GM10248 (cell line): ENCODE measurements at regions not wholly inside any gene's neighbourhood (a gene's known extent, or its start where the extent isn't known, plus 50 kb on each side); places are given as distances from the start of the nearest gene placed in this dataset.

Source experiments
- CTCF ChIA-PET: fragments of 300-600 bp; sonication (Branson Sonifier 250); formaldehyde crosslinking; extraction: SDS; loops from one replicate; lab custom pipeline; 2021; ENCODE audit warnings: antibody characterized with exemption; lab: Yijun Ruan, JAX
- POLR2A ChIA-PET: fragments of 350-650 bp; sonication (Branson Sonifier 250); formaldehyde crosslinking; extraction: SDS; loops from one replicate; lab custom pipeline; 2020; ENCODE audit warnings: antibody characterized with exemption; lab: Yijun Ruan, JAX
- DNase-seq: peaks from one replicate; pipeline ENCODE4 v3.0.0; 2012; ENCODE audit errors: extremely low spot score
- TF ChIP-seq, protein P1 (sequence below): IDR thresholded peaks from 2 replicates; pipeline ENCODE4 v1.5.1; 2012; ENCODE audit warnings: mild to moderate bottlenecking, low read depth; ENCODE audit errors: extremely low read depth, missing control alignments, control extremely low read depth

DNA sequence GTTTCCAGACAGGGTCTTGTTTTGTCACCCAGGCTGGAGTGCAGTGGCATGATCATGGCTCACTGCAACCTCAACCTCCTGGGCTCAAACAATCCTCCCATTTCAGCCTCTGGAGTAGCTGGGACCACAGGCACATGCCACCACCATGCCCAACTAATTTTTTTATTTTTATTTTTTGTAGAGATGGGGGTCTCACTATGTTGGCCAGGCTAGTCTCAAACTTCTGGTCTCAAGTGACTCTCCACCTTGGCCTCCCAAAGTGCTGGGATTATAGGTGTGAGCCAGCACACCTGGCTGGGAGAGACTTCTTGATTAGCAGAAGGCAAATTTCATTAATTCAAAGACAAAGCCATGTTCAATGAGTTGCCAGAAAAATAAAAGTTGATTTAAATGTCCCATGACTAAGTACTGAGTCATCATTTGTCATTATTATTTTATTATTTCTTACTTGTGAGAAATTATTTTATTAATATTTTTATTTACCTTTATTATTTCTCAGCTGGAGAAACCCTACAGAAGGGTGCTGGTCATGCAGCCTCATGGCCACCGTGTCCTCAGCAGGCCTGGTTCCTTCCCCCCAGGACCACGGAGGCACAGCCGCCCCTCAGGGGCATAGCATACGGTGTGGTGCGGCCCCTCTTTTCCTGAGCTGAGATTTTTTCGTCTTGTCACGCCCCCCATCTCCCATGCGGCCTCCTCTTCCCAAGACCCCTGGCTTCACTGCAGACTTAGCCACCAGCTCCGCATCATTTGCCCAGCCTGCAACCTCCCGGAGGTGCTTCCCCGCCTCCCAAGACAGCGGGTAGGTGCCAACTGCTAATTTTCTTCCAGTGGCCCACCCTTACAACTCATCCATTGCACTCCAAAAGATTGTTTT, 55.3 kb upstream of the SIM2 start:
- no peak for DNase-seq
- TF ChIP-seq, protein P1, sequence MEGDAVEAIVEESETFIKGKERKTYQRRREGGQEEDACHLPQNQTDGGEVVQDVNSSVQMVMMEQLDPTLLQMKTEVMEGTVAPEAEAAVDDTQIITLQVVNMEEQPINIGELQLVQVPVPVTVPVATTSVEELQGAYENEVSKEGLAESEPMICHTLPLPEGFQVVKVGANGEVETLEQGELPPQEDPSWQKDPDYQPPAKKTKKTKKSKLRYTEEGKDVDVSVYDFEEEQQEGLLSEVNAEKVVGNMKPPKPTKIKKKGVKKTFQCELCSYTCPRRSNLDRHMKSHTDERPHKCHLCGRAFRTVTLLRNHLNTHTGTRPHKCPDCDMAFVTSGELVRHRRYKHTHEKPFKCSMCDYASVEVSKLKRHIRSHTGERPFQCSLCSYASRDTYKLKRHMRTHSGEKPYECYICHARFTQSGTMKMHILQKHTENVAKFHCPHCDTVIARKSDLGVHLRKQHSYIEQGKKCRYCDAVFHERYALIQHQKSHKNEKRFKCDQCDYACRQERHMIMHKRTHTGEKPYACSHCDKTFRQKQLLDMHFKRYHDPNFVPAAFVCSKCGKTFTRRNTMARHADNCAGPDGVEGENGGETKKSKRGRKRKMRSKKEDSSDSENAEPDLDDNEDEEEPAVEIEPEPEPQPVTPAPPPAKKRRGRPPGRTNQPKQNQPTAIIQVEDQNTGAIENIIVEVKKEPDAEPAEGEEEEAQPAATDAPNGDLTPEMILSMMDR, result no peak
- CTCF ChIA-PET, result interaction anchor here (2.2 kb wide), 1 partner anchor 13 kb away, joined by 12 read pairs; no protein-coding TSS in a partner anchor
- POLR2A ChIA-PET, result no interaction called here

DNA sequence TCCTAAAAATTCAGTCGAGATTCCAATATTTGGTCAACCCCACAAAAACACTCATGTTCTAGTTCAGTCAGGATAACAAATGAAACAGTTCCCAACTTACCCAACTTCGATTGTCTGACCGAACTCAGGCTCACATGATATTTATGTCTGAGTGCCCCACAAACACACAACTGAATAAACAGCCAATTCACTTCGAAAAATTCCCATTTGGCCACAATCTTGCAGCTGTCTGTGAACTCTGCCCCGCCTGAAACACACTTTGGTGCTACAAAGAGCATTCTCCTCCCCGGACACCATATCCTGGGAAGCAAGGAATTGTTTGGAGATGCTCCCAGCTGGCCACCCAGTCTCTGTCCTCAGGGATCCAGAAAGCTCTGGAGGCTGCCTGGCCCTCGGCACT, 52.9 kb upstream of the SIM2 start:
- ChIA-PET POLR2A (no interaction called here), CTCF (no interaction called here)
- DNase-seq, result no peak
- TF ChIP-seq, protein P1, result no peak

DNA sequence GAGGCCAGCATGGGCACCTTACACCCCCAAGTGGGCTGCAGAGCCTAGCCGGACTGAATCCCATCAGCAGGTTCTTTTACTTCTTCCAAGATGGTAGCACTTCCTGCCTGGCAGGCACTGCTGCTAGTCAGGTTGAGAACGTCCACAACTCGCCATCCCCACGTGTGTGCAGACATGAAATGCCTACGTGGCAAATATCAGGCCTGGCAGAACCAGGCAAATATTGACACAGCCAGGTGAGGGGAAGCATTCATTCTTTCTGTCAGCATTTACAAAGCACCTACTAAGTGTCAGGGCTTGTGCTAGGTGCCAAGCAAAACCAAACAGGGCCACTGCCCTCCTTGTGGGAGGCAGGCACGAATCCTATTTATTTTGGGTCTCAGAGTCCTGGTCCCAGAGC, 52.3 kb upstream of the SIM2 start:
- no peak for DNase-seq
- ChIA-PET CTCF (interaction anchor here (2.1 kb wide), 1 partner anchor 16 kb away, joined by 10 read pairs; no protein-coding TSS in a partner anchor), POLR2A (no interaction called here)
- TF ChIP-seq, protein P1, result no peak

DNA sequence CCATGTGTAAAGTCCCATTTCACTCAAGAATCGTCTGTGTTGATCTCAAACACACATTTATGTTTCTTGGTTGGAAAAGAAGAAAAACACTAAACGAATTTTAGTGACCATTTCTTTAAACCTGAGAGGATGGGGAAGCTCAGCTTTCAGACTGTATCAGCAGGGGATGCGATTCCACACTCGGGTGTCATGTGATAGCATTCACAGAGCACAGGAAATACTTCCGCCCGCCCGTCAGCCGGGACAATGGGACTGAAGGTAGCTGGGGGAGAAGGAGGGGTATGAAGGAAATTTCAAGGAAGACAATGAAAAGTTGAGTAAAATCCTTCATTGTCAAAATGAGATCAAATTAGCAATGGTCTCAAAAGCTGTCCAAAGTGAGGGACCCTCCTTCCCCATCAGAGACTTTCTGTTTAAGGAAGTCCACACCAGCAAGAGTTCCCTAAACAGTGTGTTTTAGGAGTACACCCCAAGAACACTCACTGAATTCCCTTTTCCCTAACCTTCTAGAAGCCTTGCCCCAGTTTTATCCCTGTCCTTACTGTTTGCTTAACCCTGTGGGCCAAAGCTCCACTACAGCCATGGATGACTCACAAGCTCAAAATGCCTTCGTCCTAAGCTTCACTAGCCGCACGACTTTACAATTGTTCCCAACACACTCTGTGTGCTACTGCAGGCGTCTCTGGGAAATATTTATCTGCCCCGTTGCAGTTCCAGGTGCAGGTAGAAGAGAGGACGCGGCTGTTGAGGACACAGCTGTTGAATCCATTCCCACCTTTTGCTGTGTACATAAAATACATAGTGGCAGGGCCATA, 51.4 kb upstream of the SIM2 start:
- ChIA-PET POLR2A (no interaction called here), CTCF (interaction anchor here (2.1 kb wide), 1 partner anchor 17 kb away, joined by 10 read pairs; no protein-coding TSS in a partner anchor)
- no peak for DNase-seq
- TF ChIP-seq, protein P1, result no peak
